PC-9 (cell line): ENCODE measurements at regions not wholly inside any gene's neighbourhood (a gene's known extent, or its start where the extent isn't known, plus 50 kb on each side); places are given as distances from the start of the nearest gene placed in this dataset.

Experiments used
- CTCF ChIP-seq: fragments of 200-600 bp; sonication (generic); conservative IDR thresholded peaks from 2 replicates; pipeline ENCODE4 v1.6.1; 2017; ENCODE audit warnings: mixed run types, antibody characterized with exemption, mild to moderate bottlenecking, moderate library complexity
- EZH2 ChIP-seq: fragments of 200-600 bp; sonication (generic); IDR thresholded peaks from 2 replicates; pipeline ENCODE4 v1.8.0; 2017; ENCODE audit warnings: antibody characterized with exemption, low read depth

- TF ChIP-seq CTCF (no peak), EZH2 (no peak)
Measured at GRCh38 chr3:194069421-194070219, 66.3 kb upstream of the HES1 start.
